ENCODE measurements at regions not wholly inside any gene's neighbourhood (a gene's known extent, or its start where the extent isn't known, plus 50 kb on each side); places are given as distances from the start of the nearest gene placed in this dataset.

- no peak overlapping the region for H3K27ac ChIP-seq
- DNase-seq: no peak
- H3K36me3 ChIP-seq: no peaks in the 10 kb centered on the region
- TF ChIP-seq POLR2AphosphoS5 (IDR thresholded peaks at IDR 0.05) (no peak), EP300 (IDR thresholded peaks at IDR 0.05) (no peak), CTCF (IDR thresholded peaks at IDR 0.05) (peak in 1 of 7 experiments; percentile 13)
- no peaks in the 10 kb centered on the region for H3K27me3 ChIP-seq
- peaks cover 0 to 10% (median 5%) of the 10 kb centered on the region in 4 donors for H3K4me1 ChIP-seq
- no peaks in the 10 kb centered on the region for H3K9me3 ChIP-seq
- intact Hi-C loops (cut with DNase I; ENCODE audit: low total_unique reads): no loop called here
- 60 to 73% (median 67%) methylated on average over 5 of the region's 5 CpGs for WGBS, 5 donors
- no peak overlapping the region for H3K4me3 ChIP-seq
These were observed 417.5 kb downstream of the TUSC7 start for GRCh38 chr3:117126946-117127546.

GRCh38 chr3:117128133-117128532 lies 418.6 kb downstream of the TUSC7 start:
- no peak for TF ChIP-seq POLR2A (IDR thresholded peaks at IDR 0.05)
- no peak for TF ChIP-seq EP300 (IDR thresholded peaks at IDR 0.05)
- TF ChIP-seq CTCF (IDR thresholded peaks at IDR 0.05): no peak
- TF ChIP-seq POLR2AphosphoS5 (IDR thresholded peaks at IDR 0.05): no peak
- peaks cover 0 to 10% (median 5%) of the 10 kb centered on the region in 4 donors for H3K4me1 ChIP-seq
- no peaks in the 10 kb centered on the region for H3K27me3 ChIP-seq
- no peak overlapping the region for H3K27ac ChIP-seq
- WGBS, 5 donors: 69 to 79% (median 72%) methylated on average over 2 of the region's 2 CpGs
- intact Hi-C loops (cut with DNase I; ENCODE audit: low total_unique reads): no loop called here
- no peak overlapping the region for H3K4me3 ChIP-seq
- H3K36me3 ChIP-seq: no peaks in the 10 kb centered on the region
- DNase-seq: peak in 1 of 2 donors; percentile 14
- H3K9me3 ChIP-seq: no peaks in the 10 kb centered on the region

GRCh38 chr3:117128872-117129271 lies 419.3 kb downstream of the TUSC7 start:
- Histone ChIP-seq H3K36me3 (no peaks in the 10 kb centered on the region), H3K9me3 (no peaks in the 10 kb centered on the region), H3K4me3 (no peak overlapping the region), H3K27ac (no peak overlapping the region), H3K27me3 (no peaks in the 10 kb centered on the region), H3K4me1 (peaks cover 0 to 10% (median 5%) of the 10 kb centered on the region in 4 donors)
- no peak for TF ChIP-seq POLR2AphosphoS5 (IDR thresholded peaks at IDR 0.05)
- TF ChIP-seq CTCF (IDR thresholded peaks at IDR 0.05): no peak
- TF ChIP-seq EP300 (IDR thresholded peaks at IDR 0.05): no peak
- TF ChIP-seq POLR2A (IDR thresholded peaks at IDR 0.05): no peak
- intact Hi-C loops (cut with DNase I; ENCODE audit: low total_unique reads): no loop called here
- peak in 1 of 2 donors; percentile 20 for DNase-seq
- WGBS, 5 donors: 51 to 73% (median 63%) methylated on average over 1 of the region's 1 CpG

- Histone ChIP-seq H3K27ac (no peak overlapping the region), H3K4me3 (no peak overlapping the region), H3K36me3 (no peaks in the 10 kb centered on the region), H3K9me3 (no peaks in the 10 kb centered on the region), H3K4me1 (peaks cover 0 to 10% (median 5%) of the 10 kb centered on the region in 4 donors), H3K27me3 (no peaks in the 10 kb centered on the region)
- no peak for DNase-seq
- TF ChIP-seq CTCF (IDR thresholded peaks at IDR 0.05) (no peak), POLR2A (IDR thresholded peaks at IDR 0.05) (no peak), EP300 (IDR thresholded peaks at IDR 0.05) (no peak), POLR2AphosphoS5 (IDR thresholded peaks at IDR 0.05) (no peak)
- 56 to 80% (median 68%) methylated on average over 5 of the region's 5 CpGs for WGBS, 5 donors
- intact Hi-C loops (cut with DNase I; ENCODE audit: low total_unique reads): no loop called here
These were observed 419.9 kb downstream of the TUSC7 start for GRCh38 chr3:117129516-117129915.
